ENCODE measurements at regions not wholly inside any gene's neighbourhood (a gene's known extent, or its start where the extent isn't known, plus 50 kb on each side); places are given as distances from the start of the nearest gene placed in this dataset.

DNA sequence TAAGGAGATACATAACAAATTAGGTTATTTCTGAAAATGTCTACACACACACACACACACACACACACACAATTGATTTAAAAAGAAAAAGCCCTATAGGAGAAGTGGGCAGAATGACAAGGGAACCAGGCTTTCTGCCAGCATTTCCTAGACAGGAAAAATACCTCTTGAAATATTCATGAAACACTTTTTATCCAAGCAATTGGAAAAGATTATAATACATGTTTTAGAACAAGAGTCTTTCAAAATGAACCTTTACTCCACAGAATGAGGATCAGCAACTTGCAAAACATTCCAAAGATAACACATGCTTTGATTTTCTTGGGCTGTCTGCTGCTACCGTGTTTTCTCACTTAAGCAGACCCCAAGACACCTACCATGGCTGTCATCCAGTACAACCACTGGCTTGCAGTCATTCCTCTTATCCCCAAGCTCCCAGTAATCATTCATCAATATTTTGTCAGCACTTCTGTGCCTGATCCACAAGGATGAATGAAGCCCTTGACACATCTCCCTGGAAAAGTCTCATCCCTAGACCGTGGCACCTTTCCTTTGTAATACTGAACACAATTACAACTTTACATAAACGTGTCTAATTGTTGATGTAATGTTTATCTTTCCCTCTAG is 717.1 kb upstream of the ZNF608 start:
- intact Hi-C loops (cut with micrococcal nuclease) = no loop called here
- Histone ChIP-seq H3K9ac (replicated peaks; ENCODE audit: extremely low read depth, insufficient read depth, low read length) (no peak overlapping the region), H4K20me1 (replicated peaks; ENCODE audit: control insufficient read depth, extremely low read depth, insufficient read depth, low read length) (no peaks in the 10 kb centered on the region), H2AFZ (ENCODE audit: low read depth, low read length) (no peak overlapping the region), H3K27ac (ENCODE audit: insufficient read depth, low read depth, low read length) (no peak overlapping the region), H3K36me3 (ENCODE audit: control insufficient read depth in 2 of 2, extremely low read depth in 1 of 2, insufficient read depth in 2 of 2, low read length in 2 of 2) (no peaks in the 10 kb centered on the region), H3K9me1 (replicated peaks; ENCODE audit: control insufficient read depth, extremely low read depth, insufficient read depth, low read length) (no peaks in the 10 kb centered on the region), H3K79me2 (ENCODE audit: control insufficient read depth, insufficient read depth, low read length) (no peaks in the 10 kb centered on the region), H3K27me3 (ENCODE audit: control insufficient read depth in 2 of 2, insufficient read depth in 2 of 2, low read length in 2 of 2) (no peaks in the 10 kb centered on the region), H3K4me1 (ENCODE audit: control insufficient read depth, extremely low read depth, insufficient read depth, low read length) (no peaks in the 10 kb centered on the region), H3K4me3 (replicated peaks in 1 of 3; ENCODE audit: insufficient read depth in 1 of 3, low read depth in 1 of 3, low read length in 3 of 3) (no peak overlapping the region), H3K9me3 (replicated peaks; ENCODE audit: control insufficient read depth, insufficient read depth, low read length) (no peaks in the 10 kb centered on the region), H3K4me2 (ENCODE audit: insufficient read depth, low read length) (no peak overlapping the region)
- dilution Hi-C loops (cut with MboI; ENCODE audit: extremely low pct_ligation_motif_present, low sequenced_read_pairs) = no loop called here
- FAIRE-seq = no peak
- BruUV-seq (replicated peaks) = no TSS peak
- DNase-seq (ENCODE audit: low read depth, low spot score) = peak; percentile 61
- ChIA-PET POLR2A (no interaction called here), CTCF (no interaction called here)
- TF ChIP-seq POLR2AphosphoS5 (IDR thresholded peaks at IDR 0.05; ENCODE audit: insufficient read depth, low read depth, low read length) (no peak), JUN (IDR thresholded peaks at IDR 0.05; ENCODE audit: borderline replicate concordance, insufficient read depth, insufficient read length, low read depth) (no peak), GATA2 (IDR thresholded peaks at IDR 0.05; ENCODE audit: insufficient read depth, insufficient read length, low read depth, low read length) (no peak)

DNA sequence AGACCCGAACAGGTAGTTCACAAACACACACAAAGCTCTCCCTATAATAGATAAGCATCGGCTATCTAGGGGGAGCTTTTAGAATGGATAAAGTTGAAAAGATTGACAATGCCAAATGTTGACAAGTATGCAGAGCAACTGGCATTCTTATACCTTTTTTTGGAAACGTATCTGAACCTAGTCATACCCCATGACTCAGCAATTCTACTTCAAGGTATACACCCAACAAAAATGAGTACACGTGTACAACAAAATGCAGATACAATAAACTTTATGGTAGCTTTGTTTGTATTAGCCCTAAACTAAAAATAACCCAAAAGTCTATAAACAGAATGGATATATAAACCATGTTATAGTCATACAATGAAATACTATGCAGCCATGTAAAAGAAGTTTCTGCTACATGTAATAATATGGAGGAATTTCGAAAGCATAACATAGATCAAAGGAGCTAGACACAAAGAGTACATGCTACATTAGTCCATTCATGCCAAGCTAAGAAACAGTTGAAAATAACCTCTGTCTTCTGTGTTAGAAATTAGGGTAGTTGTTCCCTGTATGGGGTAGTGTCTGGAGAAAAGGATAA is 718.5 kb upstream of the ZNF608 start:
- no TSS peak for BruUV-seq (replicated peaks)
- Histone ChIP-seq H3K4me1 (ENCODE audit: control insufficient read depth, extremely low read depth, insufficient read depth, low read length) (no peaks in the 10 kb centered on the region), H3K4me2 (ENCODE audit: insufficient read depth, low read length) (no peak overlapping the region), H3K9me3 (replicated peaks; ENCODE audit: control insufficient read depth, insufficient read depth, low read length) (no peaks in the 10 kb centered on the region), H3K36me3 (ENCODE audit: control insufficient read depth in 2 of 2, extremely low read depth in 1 of 2, insufficient read depth in 2 of 2, low read length in 2 of 2) (no peaks in the 10 kb centered on the region), H3K27ac (ENCODE audit: insufficient read depth, low read depth, low read length) (no peak overlapping the region), H3K4me3 (replicated peaks in 1 of 3; ENCODE audit: insufficient read depth in 1 of 3, low read depth in 1 of 3, low read length in 3 of 3) (no peak overlapping the region), H3K79me2 (ENCODE audit: control insufficient read depth, insufficient read depth, low read length) (no peaks in the 10 kb centered on the region), H3K27me3 (ENCODE audit: control insufficient read depth in 2 of 2, insufficient read depth in 2 of 2, low read length in 2 of 2) (no peaks in the 10 kb centered on the region), H4K20me1 (replicated peaks; ENCODE audit: control insufficient read depth, extremely low read depth, insufficient read depth, low read length) (no peaks in the 10 kb centered on the region), H2AFZ (ENCODE audit: low read depth, low read length) (no peak overlapping the region), H3K9ac (replicated peaks; ENCODE audit: extremely low read depth, insufficient read depth, low read length) (no peak overlapping the region), H3K9me1 (replicated peaks; ENCODE audit: control insufficient read depth, extremely low read depth, insufficient read depth, low read length) (no peaks in the 10 kb centered on the region)
- DNase-seq (ENCODE audit: low read depth, low spot score) (no peak), FAIRE-seq (no peak)
- dilution Hi-C loops (cut with MboI; ENCODE audit: extremely low pct_ligation_motif_present, low sequenced_read_pairs) (no loop called here), intact Hi-C loops (cut with micrococcal nuclease) (no loop called here)
- TF ChIP-seq, protein P1, sequence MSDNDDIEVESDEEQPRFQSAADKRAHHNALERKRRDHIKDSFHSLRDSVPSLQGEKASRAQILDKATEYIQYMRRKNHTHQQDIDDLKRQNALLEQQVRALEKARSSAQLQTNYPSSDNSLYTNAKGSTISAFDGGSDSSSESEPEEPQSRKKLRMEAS (IDR thresholded peaks at IDR 0.05; ENCODE audit: insufficient read depth, insufficient read length) = no peak
- TF ChIP-seq MYC (IDR thresholded peaks at IDR 0.05; ENCODE audit: low read depth, low read length) (no peak), EZH2 (IDR thresholded peaks at IDR 0.05; ENCODE audit: borderline replicate concordance, low read depth, low read length, severe bottlenecking) (no peak), GATA2 (IDR thresholded peaks at IDR 0.05; ENCODE audit: insufficient read depth, insufficient read length, low read depth, low read length) (no peak), POLR2AphosphoS5 (IDR thresholded peaks at IDR 0.05; ENCODE audit: insufficient read depth, low read depth, low read length) (no peak), JUN (IDR thresholded peaks at IDR 0.05; ENCODE audit: borderline replicate concordance, insufficient read depth, insufficient read length, low read depth) (no peak), FOS (IDR thresholded peaks at IDR 0.05; ENCODE audit: borderline replicate concordance, insufficient read depth, low read length) (no peak), POLR2A (IDR thresholded peaks at IDR 0.05; ENCODE audit: low read depth, low read length) (no peak)
- TF ChIP-seq, protein P2, sequence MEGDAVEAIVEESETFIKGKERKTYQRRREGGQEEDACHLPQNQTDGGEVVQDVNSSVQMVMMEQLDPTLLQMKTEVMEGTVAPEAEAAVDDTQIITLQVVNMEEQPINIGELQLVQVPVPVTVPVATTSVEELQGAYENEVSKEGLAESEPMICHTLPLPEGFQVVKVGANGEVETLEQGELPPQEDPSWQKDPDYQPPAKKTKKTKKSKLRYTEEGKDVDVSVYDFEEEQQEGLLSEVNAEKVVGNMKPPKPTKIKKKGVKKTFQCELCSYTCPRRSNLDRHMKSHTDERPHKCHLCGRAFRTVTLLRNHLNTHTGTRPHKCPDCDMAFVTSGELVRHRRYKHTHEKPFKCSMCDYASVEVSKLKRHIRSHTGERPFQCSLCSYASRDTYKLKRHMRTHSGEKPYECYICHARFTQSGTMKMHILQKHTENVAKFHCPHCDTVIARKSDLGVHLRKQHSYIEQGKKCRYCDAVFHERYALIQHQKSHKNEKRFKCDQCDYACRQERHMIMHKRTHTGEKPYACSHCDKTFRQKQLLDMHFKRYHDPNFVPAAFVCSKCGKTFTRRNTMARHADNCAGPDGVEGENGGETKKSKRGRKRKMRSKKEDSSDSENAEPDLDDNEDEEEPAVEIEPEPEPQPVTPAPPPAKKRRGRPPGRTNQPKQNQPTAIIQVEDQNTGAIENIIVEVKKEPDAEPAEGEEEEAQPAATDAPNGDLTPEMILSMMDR (IDR thresholded peaks at IDR 0.05; ENCODE audit: extremely low read depth in 1 of 2, insufficient read depth in 1 of 2, low read depth in 1 of 2, low read length in 2 of 2) = no peak
- CTCF ChIA-PET = interaction anchor here (0.8 to 1.3 kb wide), 3 partner anchors 11 to 370 kb away, joined by 3 to 4 read pairs (median 3); no protein-coding TSS in a partner anchor
- POLR2A ChIA-PET = no interaction called here

All from endothelial cell of umbilical vein (primary cell).